ENCODE measurements at regions not wholly inside any gene's neighbourhood (a gene's known extent, or its start where the extent isn't known, plus 50 kb on each side); places are given as distances from the start of the nearest gene placed in this dataset.

- TF ChIP-seq EZH2 (IDR thresholded peaks at IDR 0.05; ENCODE audit: borderline replicate concordance, insufficient read depth, low read length, poor library complexity, severe bottlenecking): no peak
- TF ChIP-seq MXI1 (conservative IDR thresholded peaks at IDR 0.05; ENCODE audit: poor library complexity, severe bottlenecking): no peak
- TF ChIP-seq CTCF (IDR thresholded peaks at IDR 0.05; ENCODE audit: poor library complexity, severe bottlenecking): no peak
- TF ChIP-seq EP300 (conservative IDR thresholded peaks at IDR 0.05; ENCODE audit: poor library complexity, severe bottlenecking): no peak
- TF ChIP-seq TAF1 (IDR thresholded peaks at IDR 0.05; ENCODE audit: low read depth): no peak
- TF ChIP-seq RAD21 (conservative IDR thresholded peaks at IDR 0.05): no peak
- no peak for TF ChIP-seq POLR2AphosphoS5 (IDR thresholded peaks at IDR 0.05)
- no peak for TF ChIP-seq SMC3 (conservative IDR thresholded peaks at IDR 0.05; ENCODE audit: poor library complexity)
Observed at GRCh38 chr19:29278716-29279115, 65.8 kb upstream of the UQCRFS1 start.

All from neural cell (in vitro differentiated cells).